ENCODE measurements at regions not wholly inside any gene's neighbourhood (a gene's known extent, or its start where the extent isn't known, plus 50 kb on each side); places are given as distances from the start of the nearest gene placed in this dataset.
A peak's percentile ranks its signal among the peaks of the same experiment; 100 is the strongest.

GRCh38 chr12:60872219-60872618 is 1276.4 kb downstream of the SLC16A7 start:
- no peak for DNase-seq (ENCODE audit: low spot score)

GRCh38 chr12:60872850-60873713 is 1277.3 kb downstream of the SLC16A7 start:
- no peak for DNase-seq (ENCODE audit: low spot score)

- no peak for DNase-seq (ENCODE audit: low spot score)
Observed at GRCh38 chr12:60874091-60874490, 1278.3 kb downstream of the SLC16A7 start.

GRCh38 chr12:60920841-60921495 is 1325.1 kb downstream of the SLC16A7 start:
- DNase-seq (ENCODE audit: low spot score): no peak

GRCh38 chr12:60921541-60921940 is 1325.7 kb downstream of the SLC16A7 start:
- DNase-seq (ENCODE audit: low spot score): no peak

GRCh38 chr12:60926256-60926655 is 1330.4 kb downstream of the SLC16A7 start:
- no peak for DNase-seq (ENCODE audit: low spot score)

- no peak for DNase-seq (ENCODE audit: low spot score)
Observed at GRCh38 chr12:60930151-60930550, 1330.1 kb upstream of the USP15 start.

GRCh38 chr12:60935981-60936761 is 1324.0 kb upstream of the USP15 start:
- DNase-seq (ENCODE audit: low spot score): no peak

- no peak for DNase-seq (ENCODE audit: low spot score)
Observed at GRCh38 chr12:60947533-60947932, 1312.7 kb upstream of the USP15 start.

GRCh38 chr12:60967128-60967527 is 1293.1 kb upstream of the USP15 start:
- DNase-seq (ENCODE audit: low spot score): no peak

GRCh38 chr12:60977966-60978365 is 1282.2 kb upstream of the USP15 start:
- DNase-seq (ENCODE audit: low spot score): peak; percentile 20

GRCh38 chr12:60980558-60980957 is 1279.6 kb upstream of the USP15 start:
- DNase-seq (ENCODE audit: low spot score): no peak

- no peak for DNase-seq (ENCODE audit: low spot score)
Observed at GRCh38 chr12:60981473-60981872, 1278.7 kb upstream of the USP15 start.

GRCh38 chr12:60992087-60992486 is 1268.1 kb upstream of the USP15 start:
- no peak for DNase-seq (ENCODE audit: low spot score)

GRCh38 chr12:60995256-60995825 is 1264.9 kb upstream of the USP15 start:
- no peak for DNase-seq (ENCODE audit: low spot score)

GRCh38 chr12:60997869-60998378 is 1262.3 kb upstream of the USP15 start:
- DNase-seq (ENCODE audit: low spot score): no peak

- DNase-seq (ENCODE audit: low spot score): no peak
Observed at GRCh38 chr12:61009192-61009591, 1251.0 kb upstream of the USP15 start.

GRCh38 chr12:61011767-61012423 is 1248.3 kb upstream of the USP15 start:
- no peak for DNase-seq (ENCODE audit: low spot score)

GRCh38 chr12:61018571-61018970 is 1241.6 kb upstream of the USP15 start:
- DNase-seq (ENCODE audit: low spot score): no peak

GRCh38 chr12:61023231-61023630 is 1237.0 kb upstream of the USP15 start:
- DNase-seq (ENCODE audit: low spot score): no peak

GRCh38 chr12:61029516-61029915 is 1230.7 kb upstream of the USP15 start:
- DNase-seq (ENCODE audit: low spot score): no peak

- DNase-seq (ENCODE audit: low spot score): no peak
Observed at GRCh38 chr12:61037792-61038191, 1222.4 kb upstream of the USP15 start.

All from globus pallidus (tissue), 1 donor.